NCI-H2081 treated with DMSO at 0.1 percent for 48 hours (cell line): ENCODE measurements at regions not wholly inside any gene's neighbourhood (a gene's known extent, or its start where the extent isn't known, plus 50 kb on each side); places are given as distances from the start of the nearest gene placed in this dataset.

ENCODE experiments used
- DNase-seq: peaks from one replicate; lab custom pipeline; 2025; lab: John Stamatoyannopoulos, UW

GRCh38 chr1:93744299-93744988 is 62.8 kb upstream of the BCAR3 start:
- no peak for DNase-seq

GRCh38 chr1:93743465-93743864 is 61.8 kb upstream of the BCAR3 start:
- DNase-seq = no peak

- no peak for DNase-seq
Measured at GRCh38 chr1:93740601-93741031, 59.0 kb upstream of the BCAR3 start.

GRCh38 chr1:93740157-93740556 is 58.5 kb upstream of the BCAR3 start:
- DNase-seq = no peak

- DNase-seq = no peak
Measured at GRCh38 chr1:93739472-93739871, 57.8 kb upstream of the BCAR3 start.

GRCh38 chr1:93738926-93739325 is 57.3 kb upstream of the BCAR3 start:
- no peak for DNase-seq

- DNase-seq = no peak
Measured at GRCh38 chr1:93738075-93738622, 56.5 kb upstream of the BCAR3 start.

GRCh38 chr1:93735722-93736121 is 54.1 kb upstream of the BCAR3 start:
- no peak for DNase-seq

- DNase-seq = no peak
Measured at GRCh38 chr1:93734999-93735398, 53.4 kb upstream of the BCAR3 start.

GRCh38 chr1:93733340-93733739 is 51.7 kb upstream of the BCAR3 start:
- DNase-seq = no peak

- DNase-seq = no peak
Measured at GRCh38 chr1:93732514-93732913, 50.9 kb upstream of the BCAR3 start.
